Prostate gland (tissue), 2 donors: ENCODE measurements at regions not wholly inside any gene's neighbourhood (a gene's known extent, or its start where the extent isn't known, plus 50 kb on each side); places are given as distances from the start of the nearest gene placed in this dataset.

Source experiments
- DNase-seq: peaks from one replicate; pipeline ENCODE4 v3.0.0-alpha.2; 2019; ENCODE audit warnings: low spot score
- H3K27ac ChIP-seq, 2 donors: fragments of 200-600 bp; sonication (generic); 2 replicates each; pipeline ENCODE4 v1.5.1; 2017 to 2019
- H3K27me3 ChIP-seq: fragments of 200-600 bp; sonication (generic); replicated peaks from 2 replicates; pipeline ENCODE4 v1.5.1; 2019; ENCODE audit not compliant: insufficient read depth
- H3K36me3 ChIP-seq, 2 donors: fragments of 200-600 bp; sonication (generic); 1 replicate in 1 of 2; 2 replicates in 1 of 2; pipeline versions ENCODE4 v1.5.1 to v1.8.1; 2017 to 2019
- H3K4me1 ChIP-seq: fragments of 200-600 bp; sonication (generic); replicated peaks from 2 replicates; pipeline ENCODE4 v1.5.1; 2019
- H3K4me3 ChIP-seq, 2 donors: fragments of 200-600 bp; sonication (generic); 2 replicates each; pipeline ENCODE4 v1.5.1; 2017 to 2019
- H3K9me3 ChIP-seq: fragments of 200-600 bp; sonication (generic); 2 replicates; pipeline ENCODE4 v1.5.1; 2017
- CTCF ChIP-seq, 4 experiments: fragments of 200-600 bp in 2 of 4; fragments of 450-650 bp in 2 of 4; sonication (generic) in 2 of 4; IDR thresholded peaks; 1 replicate in 3 of 4; 2 replicates in 1 of 4; pipeline ENCODE4 v1.5.1; 2016 to 2019; ENCODE audit warnings: antibody characterized with exemption in 4 of 4, mild to moderate bottlenecking in 2 of 4, moderate library complexity in 2 of 4
- POLR2A ChIP-seq: fragments of 450-650 bp; IDR thresholded peaks from one replicate; pipeline ENCODE4 v1.6.1; 2016; ENCODE audit warnings: antibody characterized with exemption, mild to moderate bottlenecking
- POLR2AphosphoS5 ChIP-seq: sonication (generic); formaldehyde crosslinking; IDR thresholded peaks from one replicate; pipeline ENCODE4 v1.6.1; 2017; ENCODE audit warnings: antibody characterized with exemption
- WGBS: methylation state at CpG from one replicate; pipeline ENCODE4 v1.1.5; 2018; 5-methylcytosine and 5-hydroxymethylcytosine counted together
- intact Hi-C: fragments of 100-400 bp; cut with DNase I; formaldehyde crosslinking; loops from one replicate; pipeline ENCODE4 v1.14.2; 2022

DNA sequence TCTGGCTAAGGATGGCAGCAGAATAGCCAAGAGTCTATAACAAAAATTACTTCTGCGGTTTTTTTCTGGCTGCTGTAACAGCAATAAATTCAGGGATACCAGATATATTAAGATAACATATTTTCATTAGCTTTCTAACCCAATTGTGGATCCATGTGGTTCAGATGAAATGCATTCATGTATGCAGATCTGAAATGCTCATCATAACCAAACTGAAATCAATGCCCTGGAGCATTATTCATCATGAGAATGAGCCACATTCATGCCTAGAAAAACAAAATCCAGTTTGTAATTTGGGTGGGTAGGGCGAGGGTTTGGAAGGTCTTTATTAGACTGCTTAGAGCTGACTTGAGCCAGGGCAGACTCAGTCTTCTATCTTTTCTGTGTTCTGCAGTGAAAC is 69.8 kb upstream of the SEMA3A start:
- no peaks in the 10 kb centered on the region for H3K36me3 ChIP-seq
- H3K27me3 ChIP-seq, result no peaks in the 10 kb centered on the region
- no peak for TF ChIP-seq POLR2A
- TF ChIP-seq POLR2AphosphoS5, result no peak
- no peak for TF ChIP-seq CTCF (IDR thresholded peaks at IDR 0.05)
- no peak overlapping the region for H3K4me3 ChIP-seq
- no peaks in the 10 kb centered on the region for H3K9me3 ChIP-seq
- no peak overlapping the region for H3K27ac ChIP-seq
- intact Hi-C loops, result no loop called here
- DNase-seq, result no peak
- H3K4me1 ChIP-seq, result no peaks in the 10 kb centered on the region
- 51% methylated on average over 2 of the region's 2 CpGs for WGBS

- H3K9me3 ChIP-seq, result no peaks in the 10 kb centered on the region
- H3K27me3 ChIP-seq, result no peaks in the 10 kb centered on the region
- DNase-seq, result no peak
- no peaks in the 10 kb centered on the region for H3K36me3 ChIP-seq
- TF ChIP-seq POLR2A, result no peak
- H3K4me3 ChIP-seq, result no peak overlapping the region
- no peaks in the 10 kb centered on the region for H3K4me1 ChIP-seq
- 85% methylated on average over 2 of the region's 2 CpGs for WGBS
- no peak overlapping the region for H3K27ac ChIP-seq
- intact Hi-C loops, result no loop called here
Observed at GRCh38 chr7:84263106-84263505, 68.5 kb upstream of the SEMA3A start.

DNA sequence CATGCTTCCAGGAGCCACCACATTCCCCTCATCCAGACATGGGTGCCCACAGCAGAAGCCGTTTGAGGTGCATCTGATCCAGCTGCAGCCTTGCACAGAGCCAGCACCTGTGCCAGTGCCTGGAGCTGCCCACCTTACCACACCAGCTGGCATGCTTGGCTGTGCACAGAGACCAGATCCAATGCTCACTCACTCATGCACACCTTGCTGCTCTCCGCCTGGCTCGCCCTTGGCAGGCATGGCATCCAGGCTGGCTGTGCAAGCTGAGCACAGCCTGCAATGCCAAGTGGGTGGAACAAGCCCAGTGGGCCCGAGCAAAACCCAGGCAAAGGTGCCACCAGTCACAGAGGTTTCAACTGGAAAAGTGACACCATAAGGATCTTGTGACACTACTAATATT is 66.9 kb upstream of the SEMA3A start:
- Histone ChIP-seq H3K27me3 (no peaks in the 10 kb centered on the region), H3K9me3 (no peaks in the 10 kb centered on the region), H3K36me3 (no peaks in the 10 kb centered on the region), H3K4me3 (no peak overlapping the region), H3K4me1 (no peaks in the 10 kb centered on the region), H3K27ac (no peak overlapping the region)
- WGBS, result 49% methylated on average over 4 of the region's 4 CpGs
- no peak for DNase-seq
- TF ChIP-seq CTCF (IDR thresholded peaks at IDR 0.05), result no peak
- TF ChIP-seq POLR2AphosphoS5, result no peak
- TF ChIP-seq POLR2A, result no peak
- intact Hi-C loops, result no loop called here

- Histone ChIP-seq H3K9me3 (no peaks in the 10 kb centered on the region), H3K27me3 (no peaks in the 10 kb centered on the region), H3K36me3 (no peaks in the 10 kb centered on the region), H3K4me1 (no peaks in the 10 kb centered on the region), H3K27ac (no peak overlapping the region), H3K4me3 (no peak overlapping the region)
- intact Hi-C loops, result no loop called here
- TF ChIP-seq CTCF (IDR thresholded peaks at IDR 0.05) (no peak), POLR2AphosphoS5 (no peak), POLR2A (no peak)
- DNase-seq, result no peak
Observed at GRCh38 chr7:84258628-84259027, 64.0 kb upstream of the SEMA3A start.

GRCh38 chr7:84256571-84256971 is 62.0 kb upstream of the SEMA3A start:
- intact Hi-C loops, result no loop called here
- WGBS, result 20% methylated on average over 2 of the region's 2 CpGs
- no peaks in the 10 kb centered on the region for H3K36me3 ChIP-seq
- H3K4me3 ChIP-seq, result no peak overlapping the region
- DNase-seq, result no peak
- H3K4me1 ChIP-seq, result no peaks in the 10 kb centered on the region
- no peak overlapping the region for H3K27ac ChIP-seq
- TF ChIP-seq POLR2A (no peak), CTCF (IDR thresholded peaks at IDR 0.05) (no peak), POLR2AphosphoS5 (no peak)
- no peaks in the 10 kb centered on the region for H3K27me3 ChIP-seq
- no peaks in the 10 kb centered on the region for H3K9me3 ChIP-seq
